HG02981 (cell line): ENCODE measurements at regions not wholly inside any gene's neighbourhood (a gene's known extent, or its start where the extent isn't known, plus 50 kb on each side); places are given as distances from the start of the nearest gene placed in this dataset.
"Not testable (repeated sequence)": the region's sequence is repeated elsewhere in the genome, so short reads cannot be mapped to it uniquely, and the experiment has no call there.

ENCODE experiments used
- ATAC-seq: cut with Tn5 transposase; IDR thresholded peaks from one replicate; pipeline ENCODE4 v1.9.1; 2021; ENCODE audit warnings: mild to moderate bottlenecking, moderate library complexity; ENCODE audit not compliant: unreplicated experiment

GRCh38 chr1:105470541-105470940, 1585.9 kb upstream of the PRMT6 start:
- not testable (repeated sequence) for ATAC-seq

- no peak for ATAC-seq
Observed at GRCh38 chr1:105483436-105483835, 1573.0 kb upstream of the PRMT6 start.

- no peak for ATAC-seq
Observed at GRCh38 chr1:105485207-105485606, 1571.3 kb upstream of the PRMT6 start.

- ATAC-seq: no peak
Observed at GRCh38 chr1:105492921-105493320, 1563.6 kb upstream of the PRMT6 start.

- ATAC-seq: no peak
Observed at GRCh38 chr1:105516068-105516467, 1540.4 kb upstream of the PRMT6 start.

- ATAC-seq: no peak
Observed at GRCh38 chr1:105533996-105534395, 1522.5 kb upstream of the PRMT6 start.

GRCh38 chr1:105544475-105544874, 1512.0 kb upstream of the PRMT6 start:
- no peak for ATAC-seq

GRCh38 chr1:105556266-105556665, 1500.2 kb upstream of the PRMT6 start:
- no peak for ATAC-seq

GRCh38 chr1:105558023-105558422, 1498.5 kb upstream of the PRMT6 start:
- ATAC-seq: no peak

- ATAC-seq: no peak
Observed at GRCh38 chr1:105565006-105565405, 1491.5 kb upstream of the PRMT6 start.

- no peak for ATAC-seq
Observed at GRCh38 chr1:105585791-105586190, 1470.7 kb upstream of the PRMT6 start.

- ATAC-seq: no peak
Observed at GRCh38 chr1:105591681-105592080, 1464.8 kb upstream of the PRMT6 start.

GRCh38 chr1:105608713-105609112, 1447.8 kb upstream of the PRMT6 start:
- ATAC-seq: no peak

GRCh38 chr1:105626276-105626987, 1430.0 kb upstream of the PRMT6 start:
- ATAC-seq: no peak

- ATAC-seq: not testable (repeated sequence)
Observed at GRCh38 chr1:105631153-105631744, 1425.2 kb upstream of the PRMT6 start.

GRCh38 chr1:105632342-105633196, 1423.9 kb upstream of the PRMT6 start:
- ATAC-seq: no peak

GRCh38 chr1:105636052-105636451, 1420.4 kb upstream of the PRMT6 start:
- ATAC-seq: no peak

- ATAC-seq: no peak
Observed at GRCh38 chr1:105641407-105641806, 1415.1 kb upstream of the PRMT6 start.

GRCh38 chr1:105652109-105652508, 1404.4 kb upstream of the PRMT6 start:
- ATAC-seq: no peak

GRCh38 chr1:105655032-105655431, 1401.4 kb upstream of the PRMT6 start:
- ATAC-seq: no peak

GRCh38 chr1:105664495-105664894, 1392.0 kb upstream of the PRMT6 start:
- no peak for ATAC-seq

GRCh38 chr1:105678334-105678733, 1378.1 kb upstream of the PRMT6 start:
- no peak for ATAC-seq
